AG04450 (cell line): ENCODE measurements at regions not wholly inside any gene's neighbourhood (a gene's known extent, or its start where the extent isn't known, plus 50 kb on each side); places are given as distances from the start of the nearest gene placed in this dataset.

Source experiments
- CTCF ChIA-PET: fragments of 300-600, 350-600 bp; formaldehyde crosslinking; extraction: SDS; loops from one replicate; lab custom pipeline; 2022; ENCODE audit warnings: antibody characterized with exemption, inconsistent platforms; lab: Charles Lee
- POLR2A ChIA-PET: fragments of 350-600 bp; formaldehyde crosslinking; extraction: SDS; loops from one replicate; lab custom pipeline; 2021; ENCODE audit warnings: antibody characterized with exemption, inconsistent platforms; lab: Yijun Ruan, JAX
- DNase-seq: peaks from one replicate; pipeline ENCODE4 v3.0.0-alpha.2; 2011; ENCODE audit warnings: low read depth, low spot score
- H3K27ac ChIP-seq: one replicate; pipeline ENCODE4 v1.5.1; 2012; ENCODE audit warnings: low read depth, low read length, control low read depth
- H3K27me3 ChIP-seq: one replicate; pipeline ENCODE4 v1.6.0; 2012; ENCODE audit warnings: low read length; ENCODE audit not compliant: control insufficient read depth, insufficient read depth
- H3K4me3 ChIP-seq: 2 replicates; pipeline ENCODE4 v1.5.1; 2011; ENCODE audit warnings: mild to moderate bottlenecking, low read depth, low read length, control low read depth
- H3K9me3 ChIP-seq: 2 replicates; pipeline ENCODE4 v1.5.1; 2012; ENCODE audit warnings: low read length; ENCODE audit not compliant: control insufficient read depth, insufficient read depth
- TF ChIP-seq, protein P1 (sequence below): IDR thresholded peaks from 2 replicates; pipeline ENCODE4 v1.5.1; 2011; ENCODE audit warnings: low read depth, low read length, control low read depth, inconsistent platforms

DNA sequence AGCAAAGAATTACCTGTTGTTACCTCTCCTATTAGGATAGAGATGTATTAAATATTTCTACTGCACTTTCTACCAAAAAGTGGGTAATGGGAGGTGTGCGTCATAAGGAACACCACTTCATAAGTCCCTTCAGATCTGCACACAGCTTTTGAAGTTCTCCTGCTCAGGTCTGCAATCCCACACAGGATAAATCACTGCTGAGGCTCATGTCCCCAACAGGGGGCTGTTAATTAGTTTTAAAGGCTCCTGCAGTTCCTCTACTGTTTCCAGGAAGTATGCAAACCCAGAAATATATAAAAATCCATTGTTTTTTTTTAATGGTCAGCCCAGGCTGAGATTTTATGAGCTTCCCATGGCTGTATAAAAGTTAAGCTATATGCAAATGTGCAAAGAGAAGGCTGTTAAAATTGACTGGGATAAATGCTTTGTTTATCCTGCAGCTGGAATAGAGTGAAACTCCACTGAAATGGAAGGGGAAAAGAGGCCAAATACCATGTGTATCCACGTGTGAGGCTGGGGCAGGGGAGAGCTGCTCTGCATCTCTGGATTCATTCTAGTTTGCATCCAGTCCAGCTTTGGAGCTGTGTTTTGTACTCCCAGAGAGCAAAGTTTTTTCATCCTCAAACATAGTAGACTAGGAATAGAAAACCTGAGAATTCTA is 903.7 kb downstream of the TDRD15 start:
- Histone ChIP-seq H3K27me3 (no peaks in the 10 kb centered on the region), H3K9me3 (no peaks in the 10 kb centered on the region), H3K4me3 (no peak overlapping the region), H3K27ac (no peak overlapping the region)
- TF ChIP-seq, protein P1, sequence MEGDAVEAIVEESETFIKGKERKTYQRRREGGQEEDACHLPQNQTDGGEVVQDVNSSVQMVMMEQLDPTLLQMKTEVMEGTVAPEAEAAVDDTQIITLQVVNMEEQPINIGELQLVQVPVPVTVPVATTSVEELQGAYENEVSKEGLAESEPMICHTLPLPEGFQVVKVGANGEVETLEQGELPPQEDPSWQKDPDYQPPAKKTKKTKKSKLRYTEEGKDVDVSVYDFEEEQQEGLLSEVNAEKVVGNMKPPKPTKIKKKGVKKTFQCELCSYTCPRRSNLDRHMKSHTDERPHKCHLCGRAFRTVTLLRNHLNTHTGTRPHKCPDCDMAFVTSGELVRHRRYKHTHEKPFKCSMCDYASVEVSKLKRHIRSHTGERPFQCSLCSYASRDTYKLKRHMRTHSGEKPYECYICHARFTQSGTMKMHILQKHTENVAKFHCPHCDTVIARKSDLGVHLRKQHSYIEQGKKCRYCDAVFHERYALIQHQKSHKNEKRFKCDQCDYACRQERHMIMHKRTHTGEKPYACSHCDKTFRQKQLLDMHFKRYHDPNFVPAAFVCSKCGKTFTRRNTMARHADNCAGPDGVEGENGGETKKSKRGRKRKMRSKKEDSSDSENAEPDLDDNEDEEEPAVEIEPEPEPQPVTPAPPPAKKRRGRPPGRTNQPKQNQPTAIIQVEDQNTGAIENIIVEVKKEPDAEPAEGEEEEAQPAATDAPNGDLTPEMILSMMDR, result no peak
- ChIA-PET CTCF (no interaction called here), POLR2A (no interaction called here)
- DNase-seq, result no peak

DNA sequence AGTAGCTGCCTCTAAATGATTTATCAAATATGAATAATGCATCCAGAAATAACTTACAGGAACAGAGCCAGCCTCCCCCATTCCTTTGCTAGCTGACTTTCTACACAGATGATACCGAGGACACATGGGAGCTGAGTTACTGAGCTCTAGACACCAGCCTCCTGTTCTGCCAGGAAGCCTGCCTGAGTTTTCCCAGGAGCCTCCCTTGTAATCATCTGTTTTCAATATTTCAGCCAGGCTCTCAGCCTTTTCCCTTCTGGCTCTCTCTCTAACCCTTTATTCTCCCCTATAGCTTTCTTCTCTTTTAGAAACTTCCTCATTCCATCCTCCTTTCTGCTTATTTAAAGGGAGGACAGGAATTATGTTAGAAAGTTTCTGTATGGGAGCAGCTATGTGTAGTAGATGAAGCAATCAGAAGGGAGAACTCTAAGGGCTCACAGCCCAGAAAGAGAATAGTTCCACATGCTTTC is 911.6 kb downstream of the TDRD15 start:
- Histone ChIP-seq H3K9me3 (no peaks in the 10 kb centered on the region), H3K27me3 (no peaks in the 10 kb centered on the region), H3K27ac (no peak overlapping the region), H3K4me3 (no peak overlapping the region)
- ChIA-PET POLR2A (interaction anchor here (0.6 kb wide), 1 partner anchor 178 kb away, joined by 4 read pairs; no protein-coding TSS in a partner anchor), CTCF (no interaction called here)
- DNase-seq, result no peak
- TF ChIP-seq, protein P1, result no peak

DNA sequence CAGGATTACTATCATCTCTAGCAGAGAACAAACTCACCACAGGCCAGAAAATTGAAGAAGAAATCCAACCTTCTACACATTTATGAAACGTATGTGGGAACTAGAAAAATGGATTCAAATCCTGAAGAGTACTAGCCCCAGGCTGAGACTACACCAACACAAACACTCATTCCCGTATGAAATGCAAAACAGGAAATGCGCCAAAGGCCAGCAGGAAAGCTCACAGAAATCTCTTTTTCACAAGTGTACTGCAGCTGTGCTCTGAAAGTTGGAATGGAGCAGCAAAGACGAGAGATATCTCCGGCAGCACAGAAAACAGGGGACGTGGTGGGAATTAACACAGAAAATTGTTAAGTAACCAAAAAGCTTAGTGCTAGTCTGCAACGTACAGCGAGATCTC is 913.5 kb downstream of the TDRD15 start:
- TF ChIP-seq, protein P1, result no peak
- Histone ChIP-seq H3K27ac (no peak overlapping the region), H3K27me3 (no peaks in the 10 kb centered on the region), H3K4me3 (no peak overlapping the region), H3K9me3 (no peaks in the 10 kb centered on the region)
- ChIA-PET CTCF (no interaction called here), POLR2A (no interaction called here)
- DNase-seq, result no peak

DNA sequence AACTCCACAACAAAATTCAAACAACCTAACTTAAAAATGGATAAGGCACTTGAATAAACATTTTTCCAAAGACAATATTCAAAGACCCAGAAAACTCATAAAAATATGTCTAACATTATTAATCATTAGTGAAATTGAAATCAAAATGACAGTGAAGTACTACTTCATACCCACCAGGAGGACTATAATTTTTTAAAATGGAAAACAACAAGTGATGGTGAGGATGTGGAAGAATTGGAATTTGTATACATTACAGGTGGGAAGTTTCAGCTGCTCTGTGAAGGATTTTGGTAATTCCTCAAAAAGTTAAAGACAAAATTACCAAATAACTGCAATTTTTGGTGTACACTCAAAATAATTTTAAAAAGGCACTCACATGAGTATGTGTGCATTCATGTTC is 920.0 kb downstream of the TDRD15 start:
- Histone ChIP-seq H3K4me3 (no peak overlapping the region), H3K27me3 (no peaks in the 10 kb centered on the region), H3K9me3 (no peaks in the 10 kb centered on the region), H3K27ac (no peak overlapping the region)
- CTCF ChIA-PET, result no interaction called here
- POLR2A ChIA-PET, result no interaction called here
- no peak for DNase-seq
- TF ChIP-seq, protein P1, result no peak

DNA sequence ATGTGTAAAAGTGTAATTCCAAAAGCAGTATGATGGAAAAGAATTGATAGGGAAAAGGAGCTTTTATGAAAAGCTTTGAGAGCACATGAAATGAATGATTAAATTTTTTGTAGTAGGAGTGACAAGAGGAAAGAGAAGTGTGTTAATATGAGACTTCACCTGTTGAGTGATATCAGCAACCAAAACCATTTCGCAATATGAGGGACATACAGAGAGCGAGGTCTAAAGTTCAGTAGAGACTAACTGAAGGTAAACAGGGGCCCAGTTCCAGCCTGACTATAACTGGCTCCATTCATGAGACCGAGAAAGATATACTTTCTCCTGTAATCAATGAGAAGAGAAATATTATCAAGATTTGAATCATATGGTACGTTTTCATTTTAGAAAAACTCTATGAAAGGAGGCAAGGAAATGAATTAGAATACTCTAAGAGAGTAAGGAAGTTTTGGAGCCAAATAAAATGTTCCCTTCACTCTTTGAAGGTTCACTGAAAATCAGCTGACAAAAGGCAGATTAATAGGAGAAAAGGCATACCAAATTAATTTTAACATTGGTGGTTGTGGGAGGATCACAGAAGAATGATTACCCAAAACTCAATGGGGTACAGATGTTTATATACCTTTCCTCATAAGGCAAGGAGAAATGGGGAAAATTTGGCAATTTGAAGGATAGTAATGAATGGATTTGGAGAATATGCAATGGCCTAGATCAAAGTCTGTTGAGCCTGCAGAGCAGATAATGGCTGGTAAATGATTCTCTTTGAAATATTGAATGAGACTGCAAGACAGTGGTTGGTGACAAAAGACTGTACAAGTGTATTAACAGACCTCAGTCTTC is 932.2 kb downstream of the TDRD15 start:
- H3K27me3 ChIP-seq, result no peaks in the 10 kb centered on the region
- TF ChIP-seq, protein P1, result no peak
- ChIA-PET CTCF (no interaction called here), POLR2A (no interaction called here)
- H3K4me3 ChIP-seq, result no peak overlapping the region
- no peak for DNase-seq
- no peak overlapping the region for H3K27ac ChIP-seq
- no peaks in the 10 kb centered on the region for H3K9me3 ChIP-seq
